SK-N-SH treated with all-trans-retinoic acid at 6 μM for 48 hours (cell line): ENCODE measurements at regions not wholly inside any gene's neighbourhood (a gene's known extent, or its start where the extent isn't known, plus 50 kb on each side); places are given as distances from the start of the nearest gene placed in this dataset.

Source experiments
- ATAC-seq: fragments of 200-7000 bp; cut with Tn5 transposase; 3 replicates; pipeline ENCODE4 v1.9.1; 2020; ENCODE audit warnings: mild to moderate bottlenecking, moderate library complexity
- ARNTL ChIP-seq: fragments of 450-650 bp; formaldehyde crosslinking; IDR thresholded peaks from 2 replicates; pipeline ENCODE4 v1.5.0; 2020; ENCODE audit warnings: low read depth, mild to moderate bottlenecking, moderate library complexity, borderline replicate concordance
- BACH2 ChIP-seq: fragments of 250-450 bp; sonication (Bioruptor Pico); IDR thresholded peaks from 2 replicates; pipeline ENCODE4 v1.9.0; 2021; ENCODE audit warnings: mild to moderate bottlenecking, borderline replicate concordance
- CREB5 ChIP-seq: fragments of 250-450 bp; sonication (Bioruptor Pico); IDR thresholded peaks from 2 replicates; pipeline ENCODE4 v1.5.1; 2020; ENCODE audit warnings: low read depth, mild to moderate bottlenecking, moderate library complexity
- CSDC2 ChIP-seq: fragments of 250-450 bp; sonication (Bioruptor Pico); IDR thresholded peaks from 2 replicates; pipeline ENCODE4 v1.5.0; 2020; ENCODE audit warnings: mild to moderate bottlenecking, moderate library complexity
- CSRNP3 ChIP-seq: fragments of 250-450 bp; sonication (Bioruptor Pico); IDR thresholded peaks from 2 replicates; pipeline ENCODE4 v1.5.1; 2021; ENCODE audit warnings: mild to moderate bottlenecking, moderate library complexity
- ESRRG ChIP-seq: fragments of 250-450 bp; sonication (Bioruptor Pico); IDR thresholded peaks from 2 replicates; pipeline ENCODE4 v1.6.1; 2021; ENCODE audit warnings: mild to moderate bottlenecking
- ISL1 ChIP-seq: fragments of 250-450 bp; sonication (Bioruptor Pico); IDR thresholded peaks from 2 replicates; pipeline ENCODE4 v2.1.2; 2022; ENCODE audit warnings: mild to moderate bottlenecking, moderate library complexity
- OSR1 ChIP-seq: fragments of 250-450 bp; sonication (Bioruptor Pico); IDR thresholded peaks from 2 replicates; pipeline ENCODE4 v1.8.0; 2022; ENCODE audit warnings: moderate library complexity, mild to moderate bottlenecking, inconsistent platforms
- PATZ1 ChIP-seq: fragments of 250-450 bp; sonication (Bioruptor Pico); IDR thresholded peaks from 2 replicates; pipeline ENCODE4 v1.8.0; 2020; ENCODE audit warnings: mild to moderate bottlenecking, moderate library complexity, borderline replicate concordance
- PPARA ChIP-seq: fragments of 250-450 bp; sonication (Bioruptor Pico); IDR thresholded peaks from 2 replicates; pipeline ENCODE4 v1.5.0; 2020; ENCODE audit warnings: mild to moderate bottlenecking, borderline replicate concordance
- RARB ChIP-seq: fragments of 250-450 bp; sonication (Bioruptor Pico); IDR thresholded peaks from 2 replicates; pipeline ENCODE4 v1.8.0; 2021; ENCODE audit warnings: mild to moderate bottlenecking, moderate library complexity
- SNAI2 ChIP-seq: fragments of 250-450 bp; sonication (Bioruptor Pico); IDR thresholded peaks from 2 replicates; pipeline ENCODE4 v1.5.0; 2020; ENCODE audit warnings: mild to moderate bottlenecking, moderate library complexity
- TOX ChIP-seq: fragments of 250-450 bp; sonication (Bioruptor Pico); IDR thresholded peaks from 2 replicates; pipeline ENCODE4 v1.8.0; 2021; ENCODE audit warnings: mild to moderate bottlenecking, moderate library complexity, borderline replicate concordance
- TSHZ2 ChIP-seq: fragments of 250-450 bp; sonication (Bioruptor Pico); IDR thresholded peaks from 2 replicates; pipeline ENCODE4 v1.5.0; 2020; ENCODE audit warnings: mild to moderate bottlenecking, moderate library complexity
- ZC3H10 ChIP-seq: fragments of 250-450 bp; sonication (Bioruptor Pico); IDR thresholded peaks from 2 replicates; pipeline ENCODE4 v1.5.1; 2021; ENCODE audit warnings: mild to moderate bottlenecking, moderate library complexity
- ZFP3 ChIP-seq: fragments of 250-450 bp; sonication (Bioruptor Pico); IDR thresholded peaks from 2 replicates; pipeline ENCODE4 v1.5.0; 2020; ENCODE audit warnings: mild to moderate bottlenecking, moderate library complexity
- ZNF565 ChIP-seq: fragments of 450-650 bp; formaldehyde crosslinking; conservative IDR thresholded peaks from 2 replicates; pipeline ENCODE4 v1.5.0; 2020; ENCODE audit warnings: low read depth, mild to moderate bottlenecking, moderate library complexity
- ZNF8 ChIP-seq: fragments of 450-650 bp; formaldehyde crosslinking; IDR thresholded peaks from 2 replicates; pipeline ENCODE4 v1.5.0; 2020; ENCODE audit warnings: mild to moderate bottlenecking, moderate library complexity

- ATAC-seq: no peak
- no peak for TF ChIP-seq ESRRG
- no peak for TF ChIP-seq OSR1 (CRISPR knock-in tag)
- no peak for TF ChIP-seq ZNF565 (CRISPR knock-in tag)
- no peak for TF ChIP-seq CSDC2 (CRISPR knock-in tag)
- TF ChIP-seq RARB: no peak
- no peak for TF ChIP-seq SNAI2 (CRISPR knock-in tag)
- TF ChIP-seq TOX (CRISPR knock-in tag): no peak
- TF ChIP-seq CSRNP3 (CRISPR knock-in tag): no peak
- no peak for TF ChIP-seq ZC3H10 (CRISPR knock-in tag)
- no peak for TF ChIP-seq ZFP3
- no peak for TF ChIP-seq BACH2
- no peak for TF ChIP-seq TSHZ2
- TF ChIP-seq CREB5 (CRISPR knock-in tag): no peak
- no peak for TF ChIP-seq PATZ1 (CRISPR knock-in tag)
- TF ChIP-seq ISL1: no peak
These were observed 523.5 kb downstream of the TMEM182 start for GRCh38 chr2:103285354-103285753.

- no peak for TF ChIP-seq ARNTL (CRISPR knock-in tag)
- no peak for TF ChIP-seq ZNF8
- TF ChIP-seq CSRNP3 (CRISPR knock-in tag): no peak
- TF ChIP-seq TSHZ2: no peak
- TF ChIP-seq OSR1 (CRISPR knock-in tag): no peak
- TF ChIP-seq PPARA: no peak
- TF ChIP-seq SNAI2 (CRISPR knock-in tag): no peak
- TF ChIP-seq PATZ1 (CRISPR knock-in tag): no peak
- no peak for ATAC-seq
These were observed 525.9 kb downstream of the TMEM182 start for GRCh38 chr2:103287746-103288145.
